Lung (tissue), 11 donors: ENCODE measurements at regions not wholly inside any gene's neighbourhood (a gene's known extent, or its start where the extent isn't known, plus 50 kb on each side); places are given as distances from the start of the nearest gene placed in this dataset.
"Not testable (repeated sequence)": the region's sequence is repeated elsewhere in the genome, so short reads cannot be mapped to it uniquely, and the experiment has no call there.

Experiments used
- ATAC-seq: fragments of 200-7000 bp; cut with Tn5 transposase; one replicate; pipeline ENCODE4 v1.9.1; 2020; ENCODE audit warnings: moderate number of reproducible peaks; ENCODE audit not compliant: insufficient read depth, low FRiP score
- DNase-seq, 3 donors: peaks; one replicate each; pipeline ENCODE4 v3.0.0-alpha.2; 2013 to 2017
- H3K27ac ChIP-seq, 2 donors: one replicate each; pipeline ENCODE4 v1.5.1; 2013; ENCODE audit warnings: mild to moderate bottlenecking in 2 of 2, moderate library complexity in 2 of 2, control low read depth in 1 of 2, inconsistent platforms in 1 of 2, low read depth in 1 of 2, low read length in 1 of 2
- H3K27me3 ChIP-seq, 3 donors: one replicate each; pipeline ENCODE4 v1.5.1; 2013; ENCODE audit warnings: low read length in 2 of 3; ENCODE audit not compliant: control insufficient read depth in 3 of 3, insufficient read depth in 3 of 3
- H3K36me3 ChIP-seq, 4 donors: one replicate each; pipeline ENCODE4 v1.5.1; 2013; ENCODE audit warnings: low read length in 4 of 4, mild to moderate bottlenecking in 1 of 4, moderate library complexity in 1 of 4; ENCODE audit not compliant: control insufficient read depth in 4 of 4, insufficient read depth in 4 of 4
- H3K4me1 ChIP-seq, 5 donors: one replicate each; pipeline ENCODE4 v1.5.1; 2013; ENCODE audit warnings: low read length in 5 of 5, mild to moderate bottlenecking in 2 of 5, moderate library complexity in 1 of 5; ENCODE audit not compliant: control insufficient read depth in 5 of 5, insufficient read depth in 5 of 5
- H3K4me3 ChIP-seq: one replicate; pipeline ENCODE4 v1.5.1; 2013; ENCODE audit warnings: mild to moderate bottlenecking, control low read depth, moderate library complexity
- H3K9ac ChIP-seq, 2 donors: one replicate each; pipeline ENCODE4 v1.5.1; 2013; ENCODE audit warnings: low read length in 2 of 2, control low read depth in 1 of 2; ENCODE audit not compliant: insufficient read depth in 1 of 2
- H3K9me3 ChIP-seq, 4 donors: one replicate each; pipeline ENCODE4 v1.5.1; 2013; ENCODE audit warnings: low read length in 3 of 4, mild to moderate bottlenecking in 1 of 4, moderate library complexity in 1 of 4; ENCODE audit not compliant: control insufficient read depth in 4 of 4, insufficient read depth in 3 of 4
- WGBS, 2 donors: extraction: QIAGEN DNeasy Blood & Tissue Kit; methylation state at CpG; one replicate each; pipeline ENCODE4 v1.1.7; 2013; 5-methylcytosine and 5-hydroxymethylcytosine counted together
- TF ChIP-seq, protein P1 (sequence below): IDR thresholded peaks from 2 replicates; pipeline ENCODE4 v1.5.1; 2012; ENCODE audit warnings: mild to moderate bottlenecking; ENCODE audit errors: control extremely low read depth, extremely low read depth
- donor health status: control.
- donor health status: control.
- donor health status: Bipolar disorder and iron deficiency.
- donor health status: healthy.
- donor health status: DM: yes; HTN: yes; CAD: no.

DNA sequence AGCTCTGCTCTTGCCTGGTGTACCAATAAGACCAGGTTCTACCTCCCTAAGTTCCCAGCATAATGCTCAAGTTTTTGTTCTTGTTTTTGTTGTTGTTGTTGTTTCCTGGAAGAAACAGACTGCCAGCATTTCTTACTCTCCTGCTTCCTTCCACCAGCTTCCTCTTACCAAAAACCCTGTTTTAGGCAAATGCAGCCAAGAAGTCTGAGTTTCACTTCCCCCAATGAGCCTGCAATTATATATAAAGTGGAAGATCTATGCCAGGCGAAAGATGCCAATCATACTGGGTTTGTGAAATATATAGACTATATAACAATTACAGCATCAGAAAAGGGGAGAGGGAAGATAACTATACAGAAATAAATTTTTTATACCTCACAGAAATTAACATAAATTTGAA, 931.5 kb upstream of the FAT3 start:
- Histone ChIP-seq H3K9me3 (peaks cover 0 to 2% (median 0%) of the 10 kb centered on the region in 4 donors), H3K36me3 (no peaks in the 10 kb centered on the region), H3K9ac (no peak overlapping the region), H3K27ac (no peak overlapping the region), H3K27me3 (no peaks in the 10 kb centered on the region), H3K4me1 (no peaks in the 10 kb centered on the region), H3K4me3 (no peak overlapping the region)
- DNase-seq (no peak), ATAC-seq (no peak)
- whole genome bisulfite sequencing, 2 donors = 86 to 90% methylated on average over 1 of the region's 1 CpG
- TF ChIP-seq, protein P1, sequence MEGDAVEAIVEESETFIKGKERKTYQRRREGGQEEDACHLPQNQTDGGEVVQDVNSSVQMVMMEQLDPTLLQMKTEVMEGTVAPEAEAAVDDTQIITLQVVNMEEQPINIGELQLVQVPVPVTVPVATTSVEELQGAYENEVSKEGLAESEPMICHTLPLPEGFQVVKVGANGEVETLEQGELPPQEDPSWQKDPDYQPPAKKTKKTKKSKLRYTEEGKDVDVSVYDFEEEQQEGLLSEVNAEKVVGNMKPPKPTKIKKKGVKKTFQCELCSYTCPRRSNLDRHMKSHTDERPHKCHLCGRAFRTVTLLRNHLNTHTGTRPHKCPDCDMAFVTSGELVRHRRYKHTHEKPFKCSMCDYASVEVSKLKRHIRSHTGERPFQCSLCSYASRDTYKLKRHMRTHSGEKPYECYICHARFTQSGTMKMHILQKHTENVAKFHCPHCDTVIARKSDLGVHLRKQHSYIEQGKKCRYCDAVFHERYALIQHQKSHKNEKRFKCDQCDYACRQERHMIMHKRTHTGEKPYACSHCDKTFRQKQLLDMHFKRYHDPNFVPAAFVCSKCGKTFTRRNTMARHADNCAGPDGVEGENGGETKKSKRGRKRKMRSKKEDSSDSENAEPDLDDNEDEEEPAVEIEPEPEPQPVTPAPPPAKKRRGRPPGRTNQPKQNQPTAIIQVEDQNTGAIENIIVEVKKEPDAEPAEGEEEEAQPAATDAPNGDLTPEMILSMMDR = no peak

GRCh38 chr11:91272089-91272488, 952.5 kb upstream of the FAT3 start:
- WGBS, 2 donors = 74 to 79% methylated on average over 1 of the region's 1 CpG

DNA sequence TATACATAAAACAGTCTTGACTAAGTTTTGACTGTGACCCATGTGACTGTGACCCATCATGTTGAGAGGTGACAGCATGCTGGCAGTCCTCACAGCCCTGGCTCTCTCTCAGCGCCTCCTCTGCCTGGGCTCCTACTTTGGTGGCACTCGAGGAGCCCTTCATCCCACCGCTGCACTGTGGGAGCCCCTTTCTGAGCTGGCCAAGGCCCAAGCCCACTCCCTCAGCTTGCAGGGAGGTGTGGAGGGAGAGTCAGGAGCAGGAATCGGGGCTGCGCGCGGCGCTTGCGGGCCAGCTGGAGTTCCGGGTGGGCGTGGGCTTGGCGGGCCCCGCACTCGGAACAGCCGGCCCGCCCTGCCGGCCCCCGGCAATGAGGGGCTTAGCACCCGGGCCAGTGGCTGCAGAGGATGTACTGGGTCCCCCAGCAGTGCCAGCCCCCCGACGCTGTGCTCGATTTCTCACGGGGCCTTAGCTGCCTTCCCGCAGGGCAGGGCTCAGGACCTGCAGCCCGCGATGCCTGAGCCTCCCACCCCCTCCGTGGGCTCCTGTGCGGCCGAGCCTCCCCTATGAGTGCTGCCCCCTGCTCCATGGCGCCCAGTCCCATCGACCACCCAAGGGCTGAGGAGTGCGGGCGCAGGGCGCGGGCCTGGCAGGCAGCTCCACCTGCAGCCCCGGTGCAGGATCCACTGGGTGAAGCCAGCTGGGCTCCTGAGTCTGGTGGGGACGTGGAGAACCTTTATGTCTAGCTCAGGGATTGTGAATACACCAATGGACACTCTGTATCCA, 955.9 kb upstream of the FAT3 start:
- DNase-seq, ATAC-seq, H3K27ac ChIP-seq, H3K27me3 ChIP-seq, H3K9me3 ChIP-seq, H3K4me1 ChIP-seq, H3K4me3 ChIP-seq, H3K36me3 ChIP-seq, H3K9ac ChIP-seq: not testable (repeated sequence)
- WGBS, 2 donors = 89% methylated on average over 33 to 37 of the region's 37 CpGs

More at GRCh38 chr11:91272089-91272488, 952.5 kb upstream of the FAT3 start:
- no peaks in the 10 kb centered on the region for H3K36me3 ChIP-seq
- TF ChIP-seq, protein P1 = no peak
- H3K27ac ChIP-seq = no peak overlapping the region
- H3K4me3 ChIP-seq = no peak overlapping the region
- DNase-seq (no peak), ATAC-seq (no peak)
- no peaks in the 10 kb centered on the region for H3K27me3 ChIP-seq
- H3K4me1 ChIP-seq = no peaks in the 10 kb centered on the region
- H3K9me3 ChIP-seq = no peaks in the 10 kb centered on the region
- H3K9ac ChIP-seq = no peak overlapping the region

- TF ChIP-seq, protein P1 = no peak
- no peaks in the 10 kb centered on the region for H3K27me3 ChIP-seq
- no peak overlapping the region for H3K4me3 ChIP-seq
- DNase-seq (no peak), ATAC-seq (no peak)
- no peaks in the 10 kb centered on the region for H3K9me3 ChIP-seq
- no peak overlapping the region for H3K27ac ChIP-seq
- no peak overlapping the region for H3K9ac ChIP-seq
- H3K36me3 ChIP-seq = no peaks in the 10 kb centered on the region
- H3K4me1 ChIP-seq = peaks cover 0 to 3% (median 0%) of the 10 kb centered on the region in 5 donors
- 66 to 79% methylated on average over 1 of the region's 1 CpG for WGBS, 2 donors
These were observed 958.7 kb upstream of the FAT3 start for GRCh38 chr11:91265946-91266345.
